Osteocyte (in vitro differentiated cells): ENCODE measurements at regions not wholly inside any gene's neighbourhood (a gene's known extent, or its start where the extent isn't known, plus 50 kb on each side); places are given as distances from the start of the nearest gene placed in this dataset.

Experiments
- DNase-seq: peaks from one replicate; pipeline ENCODE4 v3.0.0; 2021; ENCODE audit warnings: mixed read lengths; ENCODE audit not compliant: unreplicated experiment; ENCODE audit errors: extremely low spot score
- H3K27ac Mint-ChIP-seq: one replicate; pipeline ENCODE4 v1.8.0; 2021; ENCODE audit warnings: mild to moderate bottlenecking, mixed read lengths; ENCODE audit not compliant: unreplicated experiment
- H3K27me3 Mint-ChIP-seq: one replicate; pipeline ENCODE4 v1.8.0; 2021; ENCODE audit warnings: mixed read lengths; ENCODE audit not compliant: unreplicated experiment
- H3K36me3 Mint-ChIP-seq: one replicate; pipeline ENCODE4 v1.8.0; 2021; ENCODE audit warnings: mixed read lengths; ENCODE audit not compliant: unreplicated experiment
- H3K4me1 Mint-ChIP-seq: one replicate; pipeline ENCODE4 v1.8.0; 2021; ENCODE audit warnings: mixed read lengths; ENCODE audit not compliant: unreplicated experiment
- H3K4me3 Mint-ChIP-seq: one replicate; pipeline ENCODE4 v1.8.0; 2021; ENCODE audit warnings: mild to moderate bottlenecking, moderate library complexity, mixed read lengths; ENCODE audit not compliant: unreplicated experiment
- H3K9me3 Mint-ChIP-seq: one replicate; pipeline ENCODE4 v1.8.0; 2021; ENCODE audit warnings: mixed read lengths; ENCODE audit not compliant: unreplicated experiment
- CTCF ChIP-seq: fragments of 200-600 bp; sonication (generic); IDR thresholded peaks from 2 replicates; pipeline ENCODE4 v1.5.0; 2021; ENCODE audit warnings: antibody characterized with exemption, mild to moderate bottlenecking, moderate library complexity

GRCh38 chr3:101954361-101954760 is 105.0 kb downstream of the NFKBIZ start:
- DNase-seq = no peak
- H3K4me3 Mint-ChIP-seq = no peak overlapping the region
- TF ChIP-seq CTCF = no peak
- no peaks in the 10 kb centered on the region for H3K27me3 Mint-ChIP-seq
- H3K36me3 Mint-ChIP-seq = no peaks in the 10 kb centered on the region
- no peaks in the 10 kb centered on the region for H3K9me3 Mint-ChIP-seq
- peaks cover 19% of the 10 kb centered on the region for H3K4me1 Mint-ChIP-seq
- no peak overlapping the region for H3K27ac Mint-ChIP-seq

- no peaks in the 10 kb centered on the region for H3K27me3 Mint-ChIP-seq
Measured at GRCh38 chr3:101954936-101955335, 105.6 kb downstream of the NFKBIZ start.

GRCh38 chr3:101962055-101962454 is 112.7 kb downstream of the NFKBIZ start:
- H3K27ac Mint-ChIP-seq = no peak overlapping the region
- no peak for TF ChIP-seq CTCF
- H3K36me3 Mint-ChIP-seq = no peaks in the 10 kb centered on the region
- no peak overlapping the region for H3K4me3 Mint-ChIP-seq
- H3K9me3 Mint-ChIP-seq = peaks cover 4% of the 10 kb centered on the region
- DNase-seq = no peak
- no peaks in the 10 kb centered on the region for H3K27me3 Mint-ChIP-seq
- peaks cover 7% of the 10 kb centered on the region for H3K4me1 Mint-ChIP-seq

More at GRCh38 chr3:101954936-101955335, 105.6 kb downstream of the NFKBIZ start:
- no peak for DNase-seq
- peaks cover 18% of the 10 kb centered on the region for H3K4me1 Mint-ChIP-seq
- no peak overlapping the region for H3K4me3 Mint-ChIP-seq
- H3K27ac Mint-ChIP-seq = no peak overlapping the region
- no peaks in the 10 kb centered on the region for H3K9me3 Mint-ChIP-seq
- no peaks in the 10 kb centered on the region for H3K36me3 Mint-ChIP-seq
- no peak for TF ChIP-seq CTCF

GRCh38 chr3:101963902-101964362 is 114.6 kb downstream of the NFKBIZ start:
- TF ChIP-seq CTCF = no peak
- Mint-ChIP-seq H3K36me3 (no peaks in the 10 kb centered on the region), H3K9me3 (peaks cover 4% of the 10 kb centered on the region), H3K4me1 (peaks cover 7% of the 10 kb centered on the region), H3K27me3 (no peaks in the 10 kb centered on the region), H3K4me3 (no peak overlapping the region), H3K27ac (no peak overlapping the region)
- no peak for DNase-seq

GRCh38 chr3:101964861-101965260 is 115.5 kb downstream of the NFKBIZ start:
- Mint-ChIP-seq H3K27ac (no peak overlapping the region), H3K9me3 (peaks cover 4% of the 10 kb centered on the region), H3K36me3 (no peaks in the 10 kb centered on the region), H3K4me1 (peaks cover 7% of the 10 kb centered on the region), H3K4me3 (no peak overlapping the region), H3K27me3 (no peaks in the 10 kb centered on the region)
- TF ChIP-seq CTCF = no peak
- no peak for DNase-seq
